ENCODE measurements at regions not wholly inside any gene's neighbourhood (a gene's known extent, or its start where the extent isn't known, plus 50 kb on each side); places are given as distances from the start of the nearest gene placed in this dataset.

- Histone ChIP-seq H3K4me2 (ENCODE audit: insufficient read depth, low read length) (no peak overlapping the region), H3K9me3 (replicated peaks; ENCODE audit: control insufficient read depth, insufficient read depth, low read length) (no peaks in the 10 kb centered on the region), H3K4me1 (ENCODE audit: control insufficient read depth, extremely low read depth, insufficient read depth, low read length) (no peaks in the 10 kb centered on the region), H3K9ac (replicated peaks; ENCODE audit: extremely low read depth, insufficient read depth, low read length) (no peak overlapping the region), H3K4me3 (replicated peaks in 1 of 3; ENCODE audit: insufficient read depth in 1 of 3, low read depth in 1 of 3, low read length in 3 of 3) (no peak overlapping the region), H3K9me1 (replicated peaks; ENCODE audit: control insufficient read depth, extremely low read depth, insufficient read depth, low read length) (no peaks in the 10 kb centered on the region), H3K79me2 (ENCODE audit: control insufficient read depth, insufficient read depth, low read length) (no peaks in the 10 kb centered on the region), H3K27ac (ENCODE audit: insufficient read depth, low read depth, low read length) (no peak overlapping the region), H3K27me3 (ENCODE audit: control insufficient read depth in 2 of 2, insufficient read depth in 2 of 2, low read length in 2 of 2) (no peaks in the 10 kb centered on the region), H4K20me1 (replicated peaks; ENCODE audit: control insufficient read depth, extremely low read depth, insufficient read depth, low read length) (no peaks in the 10 kb centered on the region), H3K36me3 (ENCODE audit: control insufficient read depth in 2 of 2, extremely low read depth in 1 of 2, insufficient read depth in 2 of 2, low read length in 2 of 2) (no peaks in the 10 kb centered on the region), H2AFZ (ENCODE audit: low read depth, low read length) (no peak overlapping the region)
- FAIRE-seq (no peak), DNase-seq (ENCODE audit: low read depth, low spot score) (no peak)
- intact Hi-C loops (cut with micrococcal nuclease) (no loop called here), dilution Hi-C loops (cut with MboI; ENCODE audit: extremely low pct_ligation_motif_present, low sequenced_read_pairs) (no loop called here)
- CTCF ChIA-PET, result no interaction called here
- no TSS peak for BruUV-seq (replicated peaks)
- TF ChIP-seq POLR2AphosphoS5 (IDR thresholded peaks at IDR 0.05; ENCODE audit: insufficient read depth, low read depth, low read length) (no peak), POLR2A (IDR thresholded peaks at IDR 0.05; ENCODE audit: low read depth, low read length) (no peak), MYC (IDR thresholded peaks at IDR 0.05; ENCODE audit: low read depth, low read length) (no peak), JUN (IDR thresholded peaks at IDR 0.05; ENCODE audit: borderline replicate concordance, insufficient read depth, insufficient read length, low read depth) (no peak), EZH2 (IDR thresholded peaks at IDR 0.05; ENCODE audit: borderline replicate concordance, low read depth, low read length, severe bottlenecking) (no peak), FOS (IDR thresholded peaks at IDR 0.05; ENCODE audit: borderline replicate concordance, insufficient read depth, low read length) (no peak), GATA2 (IDR thresholded peaks at IDR 0.05; ENCODE audit: insufficient read depth, insufficient read length, low read depth, low read length) (no peak), CTCF (IDR thresholded peaks at IDR 0.05; ENCODE audit: extremely low read depth in 1 of 2, insufficient read depth in 1 of 2, low read depth in 1 of 2, low read length in 2 of 2) (no peak)
- TF ChIP-seq, protein P1, sequence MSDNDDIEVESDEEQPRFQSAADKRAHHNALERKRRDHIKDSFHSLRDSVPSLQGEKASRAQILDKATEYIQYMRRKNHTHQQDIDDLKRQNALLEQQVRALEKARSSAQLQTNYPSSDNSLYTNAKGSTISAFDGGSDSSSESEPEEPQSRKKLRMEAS (IDR thresholded peaks at IDR 0.05; ENCODE audit: insufficient read depth, insufficient read length), result no peak
- POLR2A ChIA-PET, result no interaction called here
Measured at GRCh38 chr7:11297764-11298163, 324.1 kb downstream of the PHF14 start.

Measured in endothelial cell of umbilical vein (primary cell).